ENCODE measurements at regions not wholly inside any gene's neighbourhood (a gene's known extent, or its start where the extent isn't known, plus 50 kb on each side); places are given as distances from the start of the nearest gene placed in this dataset.
"Not testable (repeated sequence)": the region's sequence is repeated elsewhere in the genome, so short reads cannot be mapped to it uniquely, and the experiment has no call there.

GRCh38 chr10:2108496-2108895 is 371.2 kb upstream of the ADARB2 start:
- DNase-seq = no peak

GRCh38 chr10:2106641-2107040 is 369.3 kb upstream of the ADARB2 start:
- DNase-seq = no peak

- no peak for DNase-seq
Measured at GRCh38 chr10:2099321-2099720, 362.0 kb upstream of the ADARB2 start.

DNA sequence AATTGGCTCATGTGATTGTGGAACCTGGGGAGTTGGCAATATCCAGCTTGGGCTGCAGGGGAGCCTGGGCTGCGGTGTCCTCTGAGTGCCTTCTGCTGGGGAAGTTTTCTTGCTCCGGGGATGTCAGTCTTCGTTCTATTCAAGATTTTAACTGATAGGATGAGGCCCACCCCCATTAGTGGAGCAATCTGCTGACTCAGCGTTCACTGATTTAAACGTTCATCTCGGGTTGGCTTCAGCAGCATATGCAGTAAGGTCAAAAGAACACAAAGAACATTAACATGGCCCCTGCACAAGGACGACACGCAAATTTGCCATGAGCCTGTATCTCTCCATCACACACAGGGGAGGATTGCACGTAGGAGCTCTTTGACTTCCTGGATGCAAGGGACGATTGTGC is 360.6 kb upstream of the ADARB2 start:
- DNase-seq = no peak

DNA sequence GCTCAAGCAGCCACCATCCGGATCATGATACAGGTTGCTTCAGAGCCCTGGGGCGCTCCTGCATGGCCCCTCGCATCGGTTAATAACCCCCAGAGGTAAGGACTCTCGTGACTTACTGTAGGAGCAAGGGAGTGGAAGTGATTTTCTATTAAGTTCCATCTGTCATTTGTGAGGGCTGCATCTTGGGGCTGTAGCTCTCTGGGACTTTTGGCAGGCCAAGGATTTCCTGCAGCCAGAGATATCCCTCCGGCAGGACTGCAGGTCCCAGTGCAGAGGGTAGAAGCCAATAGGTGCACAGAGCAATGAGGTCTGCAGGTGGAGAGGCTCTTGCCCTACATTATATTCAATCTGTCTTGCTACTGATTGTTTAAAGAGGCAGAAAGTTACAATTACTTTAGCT is 356.8 kb upstream of the ADARB2 start:
- DNase-seq = no peak

DNA sequence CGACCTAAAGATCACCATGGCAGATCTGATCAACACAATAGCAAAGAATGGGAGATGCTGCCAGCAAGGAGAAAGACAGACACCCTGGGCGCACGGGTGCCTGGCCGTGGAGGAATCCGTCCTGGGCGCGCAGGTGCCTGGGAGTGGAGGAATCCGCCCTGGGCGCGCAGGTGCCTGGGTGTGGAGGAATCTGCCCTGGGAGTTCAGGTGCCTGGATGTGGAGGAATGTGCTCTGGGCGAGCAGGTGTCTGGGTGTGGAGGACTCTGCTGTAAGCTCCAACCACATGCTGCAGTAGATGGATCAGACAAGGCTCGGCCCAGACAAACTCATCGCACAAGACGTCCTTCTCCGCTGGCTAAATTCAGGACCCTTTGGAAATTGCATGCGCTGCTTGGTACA is 346.3 kb upstream of the ADARB2 start:
- DNase-seq = no peak

DNA sequence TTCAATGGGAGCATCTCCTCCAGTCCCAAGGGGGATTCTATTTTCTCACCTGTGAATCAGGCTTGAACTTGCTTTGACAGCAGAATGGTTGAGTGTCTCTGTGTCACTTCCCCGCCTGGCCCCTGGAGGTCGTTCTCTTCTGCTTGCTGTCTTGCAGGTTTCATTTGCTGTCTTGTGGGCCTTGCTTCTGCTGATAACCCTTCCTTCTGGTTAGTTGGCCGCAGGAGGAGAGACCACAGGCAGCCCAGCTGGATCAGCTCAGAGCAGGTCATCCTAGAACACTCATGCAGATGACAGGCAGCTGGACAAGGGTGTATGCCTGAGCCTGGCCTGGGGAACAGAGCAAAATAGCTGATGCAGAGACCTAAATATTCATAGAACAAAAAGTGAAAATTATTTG is 344.2 kb upstream of the ADARB2 start:
- no peak for DNase-seq

DNA sequence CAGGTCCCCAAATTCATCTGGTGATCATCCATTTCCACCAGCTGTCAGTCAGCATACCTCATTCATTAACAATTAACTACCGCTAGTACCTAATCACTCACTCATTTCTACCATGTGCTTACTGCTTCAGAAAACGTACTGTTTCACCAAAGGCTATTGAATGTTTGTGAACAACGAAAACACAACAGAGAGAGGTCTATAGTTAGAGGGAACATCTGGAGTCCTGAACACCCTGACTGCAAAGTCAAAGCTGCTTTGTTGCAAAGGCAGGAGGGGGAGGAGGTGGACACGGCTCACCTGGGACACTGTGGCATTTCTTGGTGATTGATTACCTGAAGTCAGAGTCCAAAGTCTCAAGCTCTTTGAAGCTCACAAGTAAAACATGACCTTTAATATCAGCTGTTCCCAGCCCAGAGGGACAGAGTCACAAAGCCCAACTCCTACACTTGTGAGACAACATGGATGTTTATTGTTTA is 342.3 kb upstream of the ADARB2 start:
- no peak for DNase-seq

GRCh38 chr10:2077231-2077630 is 339.9 kb upstream of the ADARB2 start:
- no peak for DNase-seq

DNA sequence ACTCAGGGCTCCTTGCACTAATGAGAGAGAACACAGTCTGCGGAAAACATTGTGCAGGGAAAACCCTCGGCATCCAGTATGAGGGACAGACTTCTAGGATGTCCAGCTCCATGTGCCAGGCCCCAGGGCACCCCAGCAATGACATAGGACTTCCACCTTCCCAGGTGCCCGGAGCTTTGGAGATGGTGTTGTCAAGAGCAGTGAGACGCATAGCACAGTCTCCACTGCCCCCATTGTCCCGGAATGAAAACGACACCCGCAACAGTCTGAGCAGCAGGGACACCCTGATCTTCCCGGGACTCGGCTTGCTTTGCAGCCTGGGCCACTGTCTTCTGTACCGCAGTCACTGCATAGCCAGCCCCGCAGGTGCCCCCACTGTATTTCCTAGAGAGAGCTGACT is 339.2 kb upstream of the ADARB2 start:
- DNase-seq = no peak

DNA sequence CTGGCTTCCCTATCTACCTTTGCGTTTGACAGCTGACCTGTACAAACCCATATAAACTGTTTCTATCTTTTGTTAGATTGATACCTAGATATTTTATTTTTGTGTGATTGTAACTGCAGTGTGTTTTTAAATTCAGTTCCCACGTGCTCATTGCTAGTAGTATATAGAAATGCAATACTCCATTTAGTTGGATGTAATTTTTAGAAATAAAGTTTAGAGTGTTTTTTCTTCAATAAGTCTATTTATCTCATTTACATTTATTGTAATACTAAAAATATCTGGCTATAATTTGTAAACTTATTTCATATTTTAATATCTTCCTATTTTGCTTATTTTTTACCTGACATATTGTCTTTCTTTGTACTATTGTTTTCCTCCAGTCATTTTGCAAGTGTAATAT is 329.7 kb upstream of the ADARB2 start:
- DNase-seq = no peak

GRCh38 chr10:2054728-2055127 is 317.4 kb upstream of the ADARB2 start:
- no peak for DNase-seq

DNA sequence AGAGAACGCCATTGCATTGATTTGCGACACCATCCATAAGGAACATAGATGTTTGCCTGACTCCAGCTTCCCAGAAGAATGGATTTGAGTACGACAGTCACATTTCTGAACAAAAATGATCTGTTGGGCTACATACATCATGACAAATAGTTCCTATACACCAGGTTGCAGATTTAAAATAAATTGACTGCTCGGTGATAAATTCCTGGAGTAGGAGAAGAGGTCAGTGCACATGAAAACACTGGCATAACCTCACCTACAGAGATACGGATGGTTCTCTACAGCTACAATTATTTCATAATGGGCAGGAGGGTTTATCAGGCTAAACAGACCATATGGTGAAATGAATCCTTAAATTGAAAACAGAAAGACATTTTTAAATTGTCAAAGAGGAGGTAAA is 316.5 kb upstream of the ADARB2 start:
- DNase-seq = no peak

GRCh38 chr10:2051108-2051507 is 313.8 kb upstream of the ADARB2 start:
- DNase-seq = no peak

GRCh38 chr10:2049560-2049959 is 312.2 kb upstream of the ADARB2 start:
- no peak for DNase-seq

DNA sequence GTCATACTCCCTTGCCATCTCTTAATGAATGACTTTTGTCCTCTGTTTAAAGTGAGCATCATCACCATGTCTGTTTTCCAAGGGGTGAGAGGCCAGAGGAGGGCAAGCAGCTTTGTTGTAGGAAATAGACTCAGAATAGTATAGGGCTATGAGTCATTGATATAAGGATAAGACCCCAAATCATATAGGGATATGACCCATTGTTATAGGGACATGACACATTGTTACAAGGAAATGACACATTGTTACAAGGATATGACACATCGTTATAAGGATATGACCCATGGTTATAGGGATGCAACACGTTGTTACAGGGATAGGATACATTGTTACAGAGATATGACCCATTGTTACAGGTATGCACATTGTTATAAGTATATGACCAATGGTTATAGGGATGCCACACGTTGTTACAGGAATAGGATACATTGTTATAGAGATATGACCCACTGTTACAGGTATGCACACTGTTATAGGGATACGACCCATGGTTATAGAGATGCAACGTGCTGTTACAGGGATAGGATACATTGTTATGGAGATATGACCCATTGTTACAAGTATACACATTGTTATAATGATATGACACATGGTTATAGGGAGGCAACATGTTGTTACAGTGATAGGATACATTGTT is 311.1 kb upstream of the ADARB2 start:
- no peak for DNase-seq

- DNase-seq = no peak
Measured at GRCh38 chr10:2047679-2048078, 310.4 kb upstream of the ADARB2 start.

GRCh38 chr10:2043379-2043778 is 306.1 kb upstream of the ADARB2 start:
- no peak for DNase-seq

DNA sequence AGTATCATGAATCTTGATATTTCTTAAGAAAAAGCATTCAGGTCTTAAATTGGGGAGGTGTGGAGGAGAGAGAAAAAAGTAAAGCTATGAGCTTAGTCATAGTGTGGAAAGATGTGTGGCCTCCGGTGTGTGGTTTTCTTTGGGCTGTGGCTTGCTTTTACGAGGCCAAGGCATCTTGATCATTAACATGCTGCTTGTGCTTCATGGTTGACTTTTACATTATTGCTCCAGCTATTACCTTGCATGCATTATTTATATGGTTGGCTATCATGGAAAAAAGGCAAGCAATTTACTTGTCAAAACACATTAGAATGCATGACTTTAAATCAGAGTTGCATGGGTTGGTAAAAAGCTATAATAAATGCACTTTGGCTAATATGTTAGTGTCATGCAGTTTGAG is 300.7 kb upstream of the ADARB2 start:
- DNase-seq = no peak

- no peak for DNase-seq
Measured at GRCh38 chr10:2037246-2037645, 299.9 kb upstream of the ADARB2 start.

- no peak for DNase-seq
Measured at GRCh38 chr10:2036209-2036608, 298.9 kb upstream of the ADARB2 start.

DNA sequence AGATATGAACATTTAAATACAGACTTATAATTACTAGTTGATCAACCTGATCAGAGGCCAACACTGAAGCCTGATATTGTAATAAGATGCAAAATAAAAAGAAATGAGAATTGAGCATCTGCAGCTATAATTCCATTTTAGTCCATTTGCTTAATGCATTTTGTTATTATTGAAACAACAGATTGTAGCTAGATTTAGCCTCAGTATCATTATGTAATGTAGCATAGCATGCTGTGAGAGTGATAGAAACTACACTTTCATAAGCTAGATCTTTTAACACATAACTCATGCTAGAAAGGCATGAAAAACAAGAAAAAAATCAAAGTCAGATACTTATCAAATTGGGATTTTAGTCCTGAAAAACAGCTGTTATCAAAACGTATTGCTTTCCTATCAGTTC is 292.7 kb upstream of the ADARB2 start:
- DNase-seq = no peak

DNA sequence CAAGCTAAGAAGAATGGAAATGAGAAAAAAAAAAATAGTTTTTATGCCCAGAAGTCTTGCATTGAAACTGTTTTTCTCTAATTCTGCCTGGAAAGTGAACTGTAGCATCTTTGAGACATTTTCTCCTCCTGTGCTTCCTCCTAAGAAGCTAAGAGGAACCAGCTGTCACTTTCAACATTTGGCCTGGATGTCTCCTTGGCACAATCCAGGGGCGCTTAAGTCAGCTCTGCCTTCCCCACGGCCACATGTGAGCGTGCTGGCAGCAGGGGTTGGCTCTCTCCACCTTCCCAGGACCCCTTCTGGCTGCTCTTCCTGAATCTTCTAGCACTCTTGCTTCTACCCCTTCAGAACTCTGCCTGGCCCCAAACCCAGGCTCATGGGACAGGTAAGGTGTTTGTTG is 289.6 kb upstream of the ADARB2 start:
- DNase-seq = no peak

DNA sequence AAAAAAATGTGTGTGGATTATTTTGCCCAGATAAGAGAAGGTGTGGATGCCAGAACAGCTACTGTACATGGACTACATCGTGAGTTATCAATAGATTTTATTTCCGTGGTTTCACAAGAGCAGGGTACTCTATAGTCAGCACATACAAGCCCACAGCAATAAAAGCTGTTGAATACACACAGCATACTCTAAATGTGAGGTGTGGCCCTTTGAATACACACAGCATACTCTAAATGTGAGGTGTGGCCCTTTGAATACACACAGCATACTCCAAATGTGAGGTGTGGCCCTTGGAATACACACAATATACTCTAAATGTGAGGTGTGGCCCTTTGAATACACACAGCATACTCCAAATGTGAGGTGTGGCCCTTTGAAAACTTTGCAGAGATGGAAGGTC is 287.4 kb upstream of the ADARB2 start:
- DNase-seq = not testable (repeated sequence)

GRCh38 chr10:2023687-2024086 is 286.4 kb upstream of the ADARB2 start:
- no peak for DNase-seq

Data from muscle of back (tissue), 3 donors.